ENCODE measurements at regions not wholly inside any gene's neighbourhood (a gene's known extent, or its start where the extent isn't known, plus 50 kb on each side); places are given as distances from the start of the nearest gene placed in this dataset.

GRCh38 chr18:10242936-10243680 lies 211.3 kb upstream of the APCDD1 start:
- TF ChIP-seq POLR2AphosphoS5 (IDR thresholded peaks at IDR 0.05) = no peak
- TF ChIP-seq POLR2A (IDR thresholded peaks at IDR 0.05) = no peak

Data from breast epithelium (tissue), 3 donors.